ENCODE measurements at regions not wholly inside any gene's neighbourhood (a gene's known extent, or its start where the extent isn't known, plus 50 kb on each side); places are given as distances from the start of the nearest gene placed in this dataset.
"Not testable (repeated sequence)": the region's sequence is repeated elsewhere in the genome, so short reads cannot be mapped to it uniquely, and the experiment has no call there.

DNA sequence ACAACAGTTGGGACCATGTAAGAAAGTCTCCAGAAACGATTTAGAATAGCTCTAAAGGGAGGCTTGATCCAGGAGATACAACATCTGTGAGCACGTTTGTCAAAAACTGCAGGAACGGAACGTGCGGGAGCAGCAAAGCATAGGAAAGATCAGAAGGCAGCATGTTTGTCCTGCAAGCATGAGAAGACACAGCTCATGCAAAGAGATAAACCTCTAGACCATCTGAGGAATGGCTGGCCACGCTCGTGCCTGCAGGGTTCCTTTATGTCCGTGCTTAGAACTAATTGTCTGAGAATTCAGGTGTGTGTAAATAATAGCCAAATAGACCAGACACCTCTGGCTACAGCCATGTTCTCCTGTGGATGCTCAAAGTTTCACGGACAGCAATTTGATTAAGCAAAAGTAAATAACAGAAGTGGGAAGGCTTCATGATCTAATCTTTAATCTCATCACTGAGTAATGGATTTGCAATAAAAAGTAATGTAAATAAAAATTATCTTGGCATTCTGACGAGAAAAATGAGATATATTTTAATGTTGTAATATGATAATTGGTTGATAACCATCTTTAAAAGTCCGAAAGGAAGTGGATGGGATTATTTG lies 534.8 kb upstream of the CDH7 start:
- no peak for DNase-seq (ENCODE audit: low spot score)
- TF ChIP-seq, protein P1, sequence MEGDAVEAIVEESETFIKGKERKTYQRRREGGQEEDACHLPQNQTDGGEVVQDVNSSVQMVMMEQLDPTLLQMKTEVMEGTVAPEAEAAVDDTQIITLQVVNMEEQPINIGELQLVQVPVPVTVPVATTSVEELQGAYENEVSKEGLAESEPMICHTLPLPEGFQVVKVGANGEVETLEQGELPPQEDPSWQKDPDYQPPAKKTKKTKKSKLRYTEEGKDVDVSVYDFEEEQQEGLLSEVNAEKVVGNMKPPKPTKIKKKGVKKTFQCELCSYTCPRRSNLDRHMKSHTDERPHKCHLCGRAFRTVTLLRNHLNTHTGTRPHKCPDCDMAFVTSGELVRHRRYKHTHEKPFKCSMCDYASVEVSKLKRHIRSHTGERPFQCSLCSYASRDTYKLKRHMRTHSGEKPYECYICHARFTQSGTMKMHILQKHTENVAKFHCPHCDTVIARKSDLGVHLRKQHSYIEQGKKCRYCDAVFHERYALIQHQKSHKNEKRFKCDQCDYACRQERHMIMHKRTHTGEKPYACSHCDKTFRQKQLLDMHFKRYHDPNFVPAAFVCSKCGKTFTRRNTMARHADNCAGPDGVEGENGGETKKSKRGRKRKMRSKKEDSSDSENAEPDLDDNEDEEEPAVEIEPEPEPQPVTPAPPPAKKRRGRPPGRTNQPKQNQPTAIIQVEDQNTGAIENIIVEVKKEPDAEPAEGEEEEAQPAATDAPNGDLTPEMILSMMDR (IDR thresholded peaks at IDR 0.05; ENCODE audit: extremely low read depth, missing control alignments): no peak

DNA sequence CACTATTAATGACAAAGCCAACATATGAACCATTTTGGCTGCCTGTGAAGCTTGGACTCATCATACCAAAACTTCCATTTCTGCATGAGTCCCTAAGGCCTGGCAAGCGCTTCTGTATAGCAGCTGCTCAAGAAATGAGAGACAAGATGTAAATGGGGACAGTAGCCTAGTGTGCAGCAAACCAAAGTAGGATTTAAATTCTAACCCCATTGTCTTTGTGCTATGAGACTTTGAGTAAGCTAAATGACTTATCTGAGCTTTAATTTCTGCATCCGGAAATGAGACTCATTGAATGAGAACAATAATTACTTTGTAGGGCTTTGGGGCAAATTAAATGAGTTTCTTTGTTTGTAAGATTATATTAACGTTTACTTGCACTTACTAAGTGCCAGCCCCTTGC lies 536.4 kb upstream of the CDH7 start:
- TF ChIP-seq, protein P1 (IDR thresholded peaks at IDR 0.05; ENCODE audit: extremely low read depth, missing control alignments): no peak

DNA sequence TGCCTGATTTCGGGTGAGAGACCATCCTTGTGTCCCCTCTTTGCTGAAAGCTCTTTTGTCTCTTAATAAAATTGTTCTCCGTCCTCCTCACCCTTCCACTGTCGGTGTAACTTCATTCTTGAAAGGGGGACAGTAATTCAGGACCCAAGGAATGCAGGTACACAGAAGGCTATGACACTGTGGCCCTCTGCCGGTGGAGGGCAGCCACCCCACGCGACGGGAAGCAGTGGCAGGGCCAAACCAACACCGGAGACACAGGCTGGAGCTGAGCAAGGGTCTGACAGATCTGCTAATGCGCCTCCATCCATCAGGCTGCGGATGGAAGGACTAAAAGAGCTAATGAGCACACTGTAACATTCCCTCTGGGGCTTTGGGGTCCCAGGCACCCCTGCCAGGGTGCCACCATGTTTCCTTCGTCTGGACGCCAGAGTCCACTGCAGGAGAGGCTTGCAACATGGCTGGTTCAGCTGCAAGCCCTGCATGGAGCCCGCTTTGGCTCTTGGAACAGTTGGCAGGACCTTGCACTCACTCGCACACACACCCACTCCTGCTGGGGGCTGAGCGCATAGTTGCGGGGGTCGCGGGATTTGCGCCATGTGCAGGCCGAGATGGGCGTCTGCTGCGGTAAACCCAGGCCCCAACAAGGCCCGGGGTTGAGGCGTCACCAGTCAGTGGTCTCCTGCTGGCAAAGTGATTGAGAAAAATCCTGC lies 544.1 kb upstream of the CDH7 start:
- TF ChIP-seq, protein P1 (IDR thresholded peaks at IDR 0.05; ENCODE audit: extremely low read depth, missing control alignments): no peak
- no peak for DNase-seq (ENCODE audit: low spot score)

More for the DNA sequence above, 536.4 kb upstream of the CDH7 start:
- no peak for DNase-seq (ENCODE audit: low spot score)

DNA sequence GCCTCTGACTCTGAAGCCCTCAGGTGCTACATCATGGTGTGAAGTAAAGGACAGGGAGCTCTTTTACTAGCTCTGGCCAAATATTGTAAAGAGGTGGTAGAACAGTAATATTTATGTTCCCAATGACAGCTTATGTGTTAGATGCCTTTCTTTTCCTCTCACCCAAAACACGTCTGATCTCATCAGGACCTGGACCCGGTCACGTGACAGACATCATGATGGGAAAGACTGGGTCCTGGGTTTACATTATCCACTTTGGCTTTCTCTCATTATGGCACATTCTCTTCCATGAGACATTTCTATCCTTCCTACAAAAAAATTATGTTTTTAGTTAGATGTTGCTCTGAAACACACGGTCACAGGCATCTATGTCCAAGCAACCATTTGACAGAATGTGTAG lies 548.7 kb upstream of the CDH7 start:
- TF ChIP-seq, protein P1 (IDR thresholded peaks at IDR 0.05; ENCODE audit: extremely low read depth, missing control alignments): no peak
- DNase-seq (ENCODE audit: low spot score): no peak

DNA sequence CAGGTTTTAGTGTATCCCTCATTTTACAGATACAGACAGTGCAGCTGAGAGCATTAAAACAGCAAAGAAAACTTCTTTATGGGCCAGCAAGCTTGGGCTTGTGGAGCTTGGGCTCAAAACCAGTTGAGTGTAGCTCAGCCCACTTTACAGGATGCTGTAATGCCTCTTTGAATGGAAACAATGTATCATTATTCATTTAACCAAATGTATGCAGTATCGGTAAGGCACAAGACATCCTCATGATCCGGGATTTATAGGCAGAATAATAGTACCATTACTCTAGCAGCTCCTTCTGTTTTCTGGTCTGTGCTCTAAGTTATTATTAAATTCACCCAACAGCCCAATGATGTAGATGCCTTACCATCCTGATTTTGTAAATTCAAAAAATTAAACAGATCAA lies 575.1 kb upstream of the CDH7 start:
- TF ChIP-seq, protein P1 (IDR thresholded peaks at IDR 0.05; ENCODE audit: extremely low read depth, missing control alignments): no peak
- no peak for DNase-seq (ENCODE audit: low spot score)

DNA sequence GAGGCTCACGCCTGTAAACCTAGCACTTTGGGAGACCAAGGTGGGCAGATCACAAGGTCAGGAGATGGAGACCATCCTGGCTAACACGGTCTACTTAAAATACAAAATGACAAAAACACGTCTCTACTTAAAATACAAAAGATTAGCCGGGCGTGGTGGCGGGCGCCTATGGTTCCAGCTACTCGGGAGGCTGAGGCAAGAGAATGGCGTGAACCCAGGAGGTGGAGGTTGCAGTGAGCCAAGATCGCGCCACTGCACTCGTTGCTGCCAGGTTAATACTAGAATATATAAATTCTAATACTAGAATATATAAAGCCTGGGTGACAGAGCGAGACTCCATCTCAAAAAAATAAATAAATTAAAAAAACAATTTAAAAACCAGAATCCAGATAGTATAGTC lies 588.7 kb upstream of the CDH7 start:
- DNase-seq (ENCODE audit: low spot score): not testable (repeated sequence)

DNA sequence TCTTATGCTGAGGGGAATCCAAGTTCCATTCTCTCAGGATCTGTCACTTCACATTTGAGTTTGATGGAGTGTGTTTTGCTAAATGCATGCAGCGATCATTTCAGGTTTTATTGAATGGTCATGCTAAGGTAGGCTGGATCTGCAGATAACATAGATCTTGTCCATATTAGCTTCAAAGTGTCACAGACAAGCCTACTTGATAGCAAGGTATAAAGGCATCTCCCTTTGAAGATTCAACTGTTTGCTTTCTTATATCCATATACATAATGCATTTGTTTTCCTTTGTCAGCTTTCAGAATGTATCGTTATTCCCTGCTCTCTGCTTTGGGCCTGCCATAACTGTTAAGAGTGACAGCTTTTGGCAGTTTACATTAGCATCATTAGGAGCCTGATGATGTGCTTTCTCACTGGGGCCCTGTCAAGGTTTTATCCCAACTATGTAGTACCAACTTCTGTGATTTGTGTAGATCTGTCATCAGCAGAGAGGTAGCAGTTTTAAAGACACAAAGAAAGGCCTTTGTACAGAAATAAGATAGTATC lies 604.3 kb upstream of the CDH7 start:
- TF ChIP-seq, protein P1 (IDR thresholded peaks at IDR 0.05; ENCODE audit: extremely low read depth, missing control alignments): no peak
- DNase-seq (ENCODE audit: low spot score): no peak

Data from GM20000 (cell line).